ENCODE measurements at regions not wholly inside any gene's neighbourhood (a gene's known extent, or its start where the extent isn't known, plus 50 kb on each side); places are given as distances from the start of the nearest gene placed in this dataset.

GRCh38 chr2:129723277-129724020 lies 256.0 kb upstream of the RAB6C start:
- no peak for DNase-seq (ENCODE audit: low read depth in 2 of 2)

GRCh38 chr2:129724021-129724757 lies 255.3 kb upstream of the RAB6C start:
- DNase-seq (ENCODE audit: low read depth in 2 of 2), result no peak

- no peak for DNase-seq (ENCODE audit: low read depth in 2 of 2)
These were observed 253.2 kb upstream of the RAB6C start for GRCh38 chr2:129726216-129726615.

- no peak for DNase-seq (ENCODE audit: low read depth in 2 of 2)
These were observed 252.2 kb upstream of the RAB6C start for GRCh38 chr2:129727286-129727685.

- DNase-seq (ENCODE audit: low read depth in 2 of 2), result no peak
These were observed 251.2 kb upstream of the RAB6C start for GRCh38 chr2:129728035-129728972.

GRCh38 chr2:129729011-129729410 lies 250.5 kb upstream of the RAB6C start:
- DNase-seq (ENCODE audit: low read depth in 2 of 2), result no peak

- no peak for DNase-seq (ENCODE audit: low read depth in 2 of 2)
These were observed 249.8 kb upstream of the RAB6C start for GRCh38 chr2:129729646-129730045.

GRCh38 chr2:129730979-129731378 lies 248.5 kb upstream of the RAB6C start:
- no peak for DNase-seq (ENCODE audit: low read depth in 2 of 2)

GRCh38 chr2:129731907-129732629 lies 247.4 kb upstream of the RAB6C start:
- DNase-seq (ENCODE audit: low read depth in 2 of 2), result no peak

GRCh38 chr2:129732630-129733026 lies 246.8 kb upstream of the RAB6C start:
- no peak for DNase-seq (ENCODE audit: low read depth in 2 of 2)

- DNase-seq (ENCODE audit: low read depth in 2 of 2), result no peak
These were observed 246.4 kb upstream of the RAB6C start for GRCh38 chr2:129733041-129733440.

- no peak for DNase-seq (ENCODE audit: low read depth in 2 of 2)
These were observed 245.9 kb upstream of the RAB6C start for GRCh38 chr2:129733579-129733978.

GRCh38 chr2:129734343-129735034 lies 245.0 kb upstream of the RAB6C start:
- no peak for DNase-seq (ENCODE audit: low read depth in 2 of 2)

- no peak for DNase-seq (ENCODE audit: low read depth in 2 of 2)
These were observed 243.9 kb upstream of the RAB6C start for GRCh38 chr2:129735576-129735975.

GRCh38 chr2:129737660-129738527 lies 241.6 kb upstream of the RAB6C start:
- DNase-seq (ENCODE audit: low read depth in 2 of 2), result no peak

GRCh38 chr2:129738799-129739198 lies 240.7 kb upstream of the RAB6C start:
- DNase-seq (ENCODE audit: low read depth in 2 of 2), result no peak

- no peak for DNase-seq (ENCODE audit: low read depth in 2 of 2)
These were observed 239.0 kb upstream of the RAB6C start for GRCh38 chr2:129740504-129740903.

- no peak for DNase-seq (ENCODE audit: low read depth in 2 of 2)
These were observed 238.3 kb upstream of the RAB6C start for GRCh38 chr2:129741165-129741564.

GRCh38 chr2:129741623-129742022 lies 237.8 kb upstream of the RAB6C start:
- no peak for DNase-seq (ENCODE audit: low read depth in 2 of 2)
